Stimulated activated CD4-positive, alpha-beta T cell treated with anti-CD3 and anti-CD28 coated beads, Interleukin-4, amount 100 ng/mL, for 24 hours (primary cell): ENCODE measurements at regions not wholly inside any gene's neighbourhood (a gene's known extent, or its start where the extent isn't known, plus 50 kb on each side); places are given as distances from the start of the nearest gene placed in this dataset.

Experiments used
- DNase-seq: peaks from one replicate; pipeline ENCODE4 v3.0.0-alpha.2; 2020

- no peak for DNase-seq
Observed at GRCh38 chr7:106480161-106480579, 180.8 kb downstream of the CCDC71L start.

GRCh38 chr7:106476751-106477150, 184.2 kb downstream of the CCDC71L start:
- no peak for DNase-seq

- no peak for DNase-seq
Observed at GRCh38 chr7:106472741-106473140, 188.0 kb upstream of the NAMPT start.

- DNase-seq: no peak
Observed at GRCh38 chr7:106471686-106472440, 187.1 kb upstream of the NAMPT start.

- DNase-seq: no peak
Observed at GRCh38 chr7:106471021-106471420, 186.2 kb upstream of the NAMPT start.

GRCh38 chr7:106466867-106467266, 182.1 kb upstream of the NAMPT start:
- no peak for DNase-seq

GRCh38 chr7:106465704-106466468, 181.1 kb upstream of the NAMPT start:
- no peak for DNase-seq

GRCh38 chr7:106464651-106465050, 179.9 kb upstream of the NAMPT start:
- DNase-seq: no peak

- no peak for DNase-seq
Observed at GRCh38 chr7:106463851-106464611, 179.2 kb upstream of the NAMPT start.

GRCh38 chr7:106462914-106463482, 178.2 kb upstream of the NAMPT start:
- DNase-seq: no peak

- DNase-seq: peak; percentile 33
Observed at GRCh38 chr7:106462365-106462859, 177.6 kb upstream of the NAMPT start.

- DNase-seq: no peak
Observed at GRCh38 chr7:106460792-106461254, 176.0 kb upstream of the NAMPT start.

- no peak for DNase-seq
Observed at GRCh38 chr7:106459397-106460072, 174.8 kb upstream of the NAMPT start.

GRCh38 chr7:106457678-106458077, 172.9 kb upstream of the NAMPT start:
- no peak for DNase-seq

- no peak for DNase-seq
Observed at GRCh38 chr7:106456329-106456728, 171.5 kb upstream of the NAMPT start.

GRCh38 chr7:106452031-106452851, 167.5 kb upstream of the NAMPT start:
- no peak for DNase-seq

GRCh38 chr7:106451171-106451570, 166.4 kb upstream of the NAMPT start:
- DNase-seq: no peak

- no peak for DNase-seq
Observed at GRCh38 chr7:106450716-106451115, 165.9 kb upstream of the NAMPT start.

- DNase-seq: no peak
Observed at GRCh38 chr7:106448992-106449859, 164.4 kb upstream of the NAMPT start.

- DNase-seq: no peak
Observed at GRCh38 chr7:106448346-106448991, 163.7 kb upstream of the NAMPT start.
